ENCODE measurements at regions not wholly inside any gene's neighbourhood (a gene's known extent, or its start where the extent isn't known, plus 50 kb on each side); places are given as distances from the start of the nearest gene placed in this dataset.

GRCh38 chr2:122210898-122211856 lies 455.7 kb downstream of the TSN start:
- Histone ChIP-seq H3K9me3 (ENCODE audit: control extremely low read depth in 1 of 3, control insufficient read depth in 2 of 3, insufficient read depth in 1 of 3, low read length in 2 of 3) (no peaks in the 10 kb centered on the region), H3K9ac (ENCODE audit: low read length) (no peak overlapping the region), H3K4me3 (ENCODE audit: control extremely low read depth in 1 of 5, extremely low read depth in 1 of 5, insufficient read depth in 1 of 5, low read depth in 2 of 5, low read length in 4 of 5) (no peak overlapping the region), H3K79me2 (ENCODE audit: control insufficient read depth, insufficient read depth, low read length) (no peaks in the 10 kb centered on the region), H4K20me1 (ENCODE audit: control insufficient read depth, insufficient read depth, low read length, poor library complexity, severe bottlenecking) (no peaks in the 10 kb centered on the region), H3K36me3 (replicated peaks in 1 of 2; ENCODE audit: control extremely low read depth in 1 of 2, control insufficient read depth in 1 of 2, extremely low read depth in 1 of 2, insufficient read depth in 2 of 2, low read length in 1 of 2) (no peaks in the 10 kb centered on the region), H3K27ac (ENCODE audit: low read length in 2 of 2) (no peak overlapping the region), H3K4me2 (replicated peaks; ENCODE audit: low read depth, low read length, poor library complexity, severe bottlenecking) (no peak overlapping the region), H3K4me1 (ENCODE audit: control insufficient read depth in 2 of 2, insufficient read depth in 2 of 2, low read length in 2 of 2) (no peaks in the 10 kb centered on the region), H3K27me3 (replicated peaks in 1 of 4; ENCODE audit: control extremely low read depth in 1 of 4, control insufficient read depth in 3 of 4, insufficient read depth in 4 of 4, low read length in 3 of 4) (no peaks in the 10 kb centered on the region), H2AFZ (ENCODE audit: insufficient read depth, low read depth, low read length, poor library complexity, severe bottlenecking) (no peak overlapping the region)
- Mint-ChIP-seq H3K4me1 (no peaks in the 10 kb centered on the region), H3K27ac (no peak overlapping the region), H3K9me3 (ENCODE audit: insufficient read depth) (no peaks in the 10 kb centered on the region), H3K4me3 (no peak overlapping the region), H3K27me3 (no peaks in the 10 kb centered on the region)
- ChIA-PET POLR2A (no interaction called here), CTCF (no interaction called here)
- DNase-seq (no peak), ATAC-seq (ENCODE audit: low read depth) (no peak)
- TF ChIP-seq CTCF (IDR thresholded peaks at IDR 0.05): no peak
- TF ChIP-seq EZH2 (IDR thresholded peaks at IDR 0.05; ENCODE audit: borderline replicate concordance, insufficient read depth, low read depth, low read length, poor library complexity, severe bottlenecking): no peak
- intact Hi-C loops (cut with micrococcal nuclease): no loop called here
- 96% methylated on average over 6 of the region's 8 CpGs for WGBS (ENCODE audit: insufficient coverage)

- Mint-ChIP-seq H3K9me3 (ENCODE audit: insufficient read depth) (no peaks in the 10 kb centered on the region), H3K27me3 (no peaks in the 10 kb centered on the region), H3K27ac (no peak overlapping the region), H3K4me1 (no peaks in the 10 kb centered on the region), H3K4me3 (no peak overlapping the region)
- ATAC-seq (ENCODE audit: low read depth) (no peak), DNase-seq (no peak)
- Histone ChIP-seq H3K4me2 (replicated peaks; ENCODE audit: low read depth, low read length, poor library complexity, severe bottlenecking) (no peak overlapping the region), H3K9ac (ENCODE audit: low read length) (no peak overlapping the region), H3K79me2 (ENCODE audit: control insufficient read depth, insufficient read depth, low read length) (no peaks in the 10 kb centered on the region), H4K20me1 (ENCODE audit: control insufficient read depth, insufficient read depth, low read length, poor library complexity, severe bottlenecking) (no peaks in the 10 kb centered on the region), H3K4me1 (ENCODE audit: control insufficient read depth in 2 of 2, insufficient read depth in 2 of 2, low read length in 2 of 2) (no peaks in the 10 kb centered on the region), H3K36me3 (replicated peaks in 1 of 2; ENCODE audit: control extremely low read depth in 1 of 2, control insufficient read depth in 1 of 2, extremely low read depth in 1 of 2, insufficient read depth in 2 of 2, low read length in 1 of 2) (no peaks in the 10 kb centered on the region), H2AFZ (ENCODE audit: insufficient read depth, low read depth, low read length, poor library complexity, severe bottlenecking) (no peak overlapping the region), H3K4me3 (ENCODE audit: control extremely low read depth in 1 of 5, extremely low read depth in 1 of 5, insufficient read depth in 1 of 5, low read depth in 2 of 5, low read length in 4 of 5) (no peak overlapping the region), H3K9me3 (ENCODE audit: control extremely low read depth in 1 of 3, control insufficient read depth in 2 of 3, insufficient read depth in 1 of 3, low read length in 2 of 3) (peaks cover 0 to 3% (median 0%) of the 10 kb centered on the region in 3 donors), H3K27ac (ENCODE audit: low read length in 2 of 2) (no peak overlapping the region), H3K27me3 (replicated peaks in 1 of 4; ENCODE audit: control extremely low read depth in 1 of 4, control insufficient read depth in 3 of 4, insufficient read depth in 4 of 4, low read length in 3 of 4) (no peaks in the 10 kb centered on the region)
- intact Hi-C loops (cut with micrococcal nuclease): no loop called here
- CTCF ChIA-PET: no interaction called here
- 71% methylated on average over 1 of the region's 4 CpGs for WGBS (ENCODE audit: insufficient coverage)
- TF ChIP-seq CTCF (IDR thresholded peaks at IDR 0.05) (no peak), EZH2 (IDR thresholded peaks at IDR 0.05; ENCODE audit: borderline replicate concordance, insufficient read depth, low read depth, low read length, poor library complexity, severe bottlenecking) (no peak)
- POLR2A ChIA-PET: no interaction called here
Observed at GRCh38 chr2:122213312-122213711, 457.9 kb downstream of the TSN start.
